ENCODE measurements at regions not wholly inside any gene's neighbourhood (a gene's known extent, or its start where the extent isn't known, plus 50 kb on each side); places are given as distances from the start of the nearest gene placed in this dataset.

DNA sequence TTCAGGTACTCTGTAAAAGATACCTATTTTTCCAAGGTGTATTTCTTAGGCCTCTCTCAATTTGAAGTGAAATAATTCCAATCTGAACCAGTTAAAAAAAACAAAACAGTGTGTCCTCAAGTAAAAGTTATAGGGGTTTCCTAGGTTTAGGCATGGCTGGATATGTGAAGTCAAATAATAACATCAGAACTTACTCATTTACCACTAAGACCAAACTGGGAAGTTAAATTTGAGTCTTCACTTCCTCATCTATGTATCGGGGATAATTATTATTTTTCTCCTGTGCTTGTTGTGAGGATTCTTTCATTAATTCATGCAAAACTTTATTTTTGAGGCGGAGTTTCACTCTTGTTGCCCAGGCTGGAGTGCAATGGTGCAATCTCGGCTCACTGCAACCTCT lies 86.2 kb upstream of the PTPRK start:
- no peak for TF ChIP-seq CTCF (IDR thresholded peaks at IDR 0.05)
- TF ChIP-seq POLR2A (IDR thresholded peaks at IDR 0.05): no peak
